ENCODE measurements at regions not wholly inside any gene's neighbourhood (a gene's known extent, or its start where the extent isn't known, plus 50 kb on each side); places are given as distances from the start of the nearest gene placed in this dataset.

GRCh38 chr12:127613056-127613455, 653.9 kb upstream of the TMEM132C start:
- Mint-ChIP-seq H3K9me3 (peaks cover 2 to 4% of the 10 kb centered on the region in 2 donors), H3K27ac (no peak overlapping the region), H3K27me3 (ENCODE audit: low read depth in 2 of 2) (no peaks in the 10 kb centered on the region), H3K4me1 (no peaks in the 10 kb centered on the region), H3K36me3 (no peaks in the 10 kb centered on the region), H3K4me3 (no peak overlapping the region)
- intact Hi-C loops (cut with micrococcal nuclease), result no loop called here
- H3K9me3 ChIP-seq (ENCODE audit: control insufficient read depth, insufficient read depth, low read length), result peaks cover 8% of the 10 kb centered on the region
- no peaks in the 10 kb centered on the region for H3K27me3 ChIP-seq (ENCODE audit: control insufficient read depth, insufficient read depth, low read length)
- ATAC-seq (no peak), DNase-seq (no peak)
- no peak overlapping the region for H3K4me3 ChIP-seq (ENCODE audit: low read length)
- WGBS (ENCODE audit: insufficient coverage), result 85% methylated on average over 5 of the region's 5 CpGs
- H3K36me3 ChIP-seq (ENCODE audit: control insufficient read depth, insufficient read depth, low read length), result no peaks in the 10 kb centered on the region
- no peak overlapping the region for H3K27ac ChIP-seq (ENCODE audit: low read length)
- no peaks in the 10 kb centered on the region for H3K4me1 ChIP-seq (ENCODE audit: control insufficient read depth, insufficient read depth, low read length)
- TF ChIP-seq CTCF (IDR thresholded peaks at IDR 0.05), result no peak

GRCh38 chr12:127619869-127620734, 646.9 kb upstream of the TMEM132C start:
- Mint-ChIP-seq H3K4me3 (no peak overlapping the region), H3K27me3 (ENCODE audit: low read depth in 2 of 2) (no peaks in the 10 kb centered on the region), H3K4me1 (no peaks in the 10 kb centered on the region), H3K27ac (no peak overlapping the region), H3K36me3 (no peaks in the 10 kb centered on the region), H3K9me3 (peaks cover 0 to 2% of the 10 kb centered on the region in 2 donors)
- H3K4me1 ChIP-seq (ENCODE audit: control insufficient read depth, insufficient read depth, low read length), result no peaks in the 10 kb centered on the region
- intact Hi-C loops (cut with micrococcal nuclease), result no loop called here
- H3K27me3 ChIP-seq (ENCODE audit: control insufficient read depth, insufficient read depth, low read length), result no peaks in the 10 kb centered on the region
- H3K36me3 ChIP-seq (ENCODE audit: control insufficient read depth, insufficient read depth, low read length), result no peaks in the 10 kb centered on the region
- 82% methylated on average over 9 of the region's 10 CpGs for WGBS (ENCODE audit: insufficient coverage)
- ATAC-seq (no peak), DNase-seq (no peak)
- peaks cover 5% of the 10 kb centered on the region for H3K9me3 ChIP-seq (ENCODE audit: control insufficient read depth, insufficient read depth, low read length)
- no peak for TF ChIP-seq CTCF (IDR thresholded peaks at IDR 0.05)
- H3K27ac ChIP-seq (ENCODE audit: low read length), result no peak overlapping the region
- H3K4me3 ChIP-seq (ENCODE audit: low read length), result no peak overlapping the region

DNA sequence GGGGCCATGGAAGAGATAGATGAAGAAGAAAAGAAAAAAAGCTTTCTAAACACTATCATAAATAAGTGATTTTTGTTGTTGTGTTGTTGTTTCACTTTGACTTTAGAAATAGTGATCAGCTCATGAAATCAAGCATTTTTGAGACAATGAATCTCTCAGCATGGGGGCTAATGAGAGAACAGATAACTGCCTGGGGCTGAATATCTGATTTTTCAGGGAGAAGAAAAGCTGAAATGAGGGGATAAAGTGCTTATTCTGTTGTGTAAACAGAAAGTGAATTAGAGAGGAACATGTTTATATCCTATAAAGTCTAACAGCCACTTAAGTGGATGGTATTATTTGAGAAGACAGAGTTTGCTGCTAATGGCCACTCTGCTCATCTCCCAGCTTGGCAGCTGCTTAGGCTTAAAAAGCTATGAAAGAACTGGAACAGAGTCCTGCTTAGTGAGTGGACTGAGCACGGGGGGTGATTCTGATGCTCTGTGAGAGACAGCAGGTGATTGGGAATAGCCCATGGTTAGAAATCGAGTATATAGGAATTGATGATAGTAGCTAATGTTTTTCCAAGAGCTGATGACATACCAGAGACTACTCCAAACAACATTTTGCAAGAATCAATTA, 646.1 kb upstream of the TMEM132C start:
- WGBS (ENCODE audit: insufficient coverage), result 50% methylated on average over 2 of the region's 2 CpGs
- Mint-ChIP-seq H3K27ac (no peak overlapping the region), H3K4me3 (no peak overlapping the region), H3K9me3 (peaks cover 0 to 2% of the 10 kb centered on the region in 2 donors), H3K36me3 (no peaks in the 10 kb centered on the region), H3K4me1 (no peaks in the 10 kb centered on the region), H3K27me3 (ENCODE audit: low read depth in 2 of 2) (no peaks in the 10 kb centered on the region)
- no peak for TF ChIP-seq CTCF (IDR thresholded peaks at IDR 0.05)
- H3K4me3 ChIP-seq (ENCODE audit: low read length), result no peak overlapping the region
- DNase-seq (no peak), ATAC-seq (no peak)
- intact Hi-C loops (cut with micrococcal nuclease), result no loop called here
- peaks cover 5% of the 10 kb centered on the region for H3K9me3 ChIP-seq (ENCODE audit: control insufficient read depth, insufficient read depth, low read length)
- H3K36me3 ChIP-seq (ENCODE audit: control insufficient read depth, insufficient read depth, low read length), result no peaks in the 10 kb centered on the region
- H3K27me3 ChIP-seq (ENCODE audit: control insufficient read depth, insufficient read depth, low read length), result no peaks in the 10 kb centered on the region
- H3K27ac ChIP-seq (ENCODE audit: low read length), result no peak overlapping the region
- no peaks in the 10 kb centered on the region for H3K4me1 ChIP-seq (ENCODE audit: control insufficient read depth, insufficient read depth, low read length)

Data from natural killer cell (primary cell).